ENCODE measurements at regions not wholly inside any gene's neighbourhood (a gene's known extent, or its start where the extent isn't known, plus 50 kb on each side); places are given as distances from the start of the nearest gene placed in this dataset.

GRCh38 chr9:82091610-82092009, 103.0 kb downstream of the SPATA31D1 start:
- peaks cover 1 to 6% (median 4%) of the 10 kb centered on the region in 7 donors for H3K9me3 Mint-ChIP-seq
- intact Hi-C loops (cut with micrococcal nuclease), result no loop called here
- no CpG with 5 or more reads among the region's 2 CpGs for WGBS (ENCODE audit: insufficient coverage)
- Histone ChIP-seq H4K20me1 (ENCODE audit: insufficient read depth, low read length) (no peaks in the 10 kb centered on the region), H3K27me3 (ENCODE audit: control insufficient read depth in 2 of 2, insufficient read depth in 2 of 2, low read length in 2 of 2) (no peaks in the 10 kb centered on the region), H3K4me3 (replicated peaks in 1 of 3; ENCODE audit: low read depth in 2 of 3, low read length in 3 of 3) (no peak overlapping the region), H3K9me3 (replicated peaks in 1 of 2; ENCODE audit: control insufficient read depth in 1 of 2, insufficient read depth in 1 of 2, low read length in 2 of 2) (no peaks in the 10 kb centered on the region), H3K79me2 (ENCODE audit: insufficient read depth, low read length) (no peaks in the 10 kb centered on the region), H3K36me3 (replicated peaks in 1 of 2; ENCODE audit: control insufficient read depth in 1 of 2, insufficient read depth in 2 of 2, low read length in 2 of 2) (no peaks in the 10 kb centered on the region), H3K9ac (ENCODE audit: insufficient read depth, low read length, poor library complexity, severe bottlenecking) (no peak overlapping the region), H3K4me1 (ENCODE audit: control insufficient read depth in 1 of 2, insufficient read depth in 2 of 2, low read length in 2 of 2) (no peaks in the 10 kb centered on the region), H3K27ac (ENCODE audit: low read depth in 1 of 2, low read length in 2 of 2) (no peak overlapping the region), H2AFZ (ENCODE audit: insufficient read depth, low read depth, low read length, poor library complexity, severe bottlenecking) (no peak overlapping the region), H3K4me2 (replicated peaks; ENCODE audit: extremely low read depth, low read length, poor library complexity, severe bottlenecking) (no peak overlapping the region)
- DNase-seq, result no peak
- no peak overlapping the region for H3K4me3 Mint-ChIP-seq
- no peaks in the 10 kb centered on the region for H3K36me3 Mint-ChIP-seq
- peaks cover 0 to 3% (median 0%) of the 10 kb centered on the region in 3 donors for H3K27me3 Mint-ChIP-seq (ENCODE audit: low read depth in 3 of 3)
- no peaks in the 10 kb centered on the region for H3K4me1 Mint-ChIP-seq
- no peak overlapping the region for H3K27ac Mint-ChIP-seq
- TF ChIP-seq, protein P1, sequence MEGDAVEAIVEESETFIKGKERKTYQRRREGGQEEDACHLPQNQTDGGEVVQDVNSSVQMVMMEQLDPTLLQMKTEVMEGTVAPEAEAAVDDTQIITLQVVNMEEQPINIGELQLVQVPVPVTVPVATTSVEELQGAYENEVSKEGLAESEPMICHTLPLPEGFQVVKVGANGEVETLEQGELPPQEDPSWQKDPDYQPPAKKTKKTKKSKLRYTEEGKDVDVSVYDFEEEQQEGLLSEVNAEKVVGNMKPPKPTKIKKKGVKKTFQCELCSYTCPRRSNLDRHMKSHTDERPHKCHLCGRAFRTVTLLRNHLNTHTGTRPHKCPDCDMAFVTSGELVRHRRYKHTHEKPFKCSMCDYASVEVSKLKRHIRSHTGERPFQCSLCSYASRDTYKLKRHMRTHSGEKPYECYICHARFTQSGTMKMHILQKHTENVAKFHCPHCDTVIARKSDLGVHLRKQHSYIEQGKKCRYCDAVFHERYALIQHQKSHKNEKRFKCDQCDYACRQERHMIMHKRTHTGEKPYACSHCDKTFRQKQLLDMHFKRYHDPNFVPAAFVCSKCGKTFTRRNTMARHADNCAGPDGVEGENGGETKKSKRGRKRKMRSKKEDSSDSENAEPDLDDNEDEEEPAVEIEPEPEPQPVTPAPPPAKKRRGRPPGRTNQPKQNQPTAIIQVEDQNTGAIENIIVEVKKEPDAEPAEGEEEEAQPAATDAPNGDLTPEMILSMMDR (IDR thresholded peaks at IDR 0.05), result no peak

DNA sequence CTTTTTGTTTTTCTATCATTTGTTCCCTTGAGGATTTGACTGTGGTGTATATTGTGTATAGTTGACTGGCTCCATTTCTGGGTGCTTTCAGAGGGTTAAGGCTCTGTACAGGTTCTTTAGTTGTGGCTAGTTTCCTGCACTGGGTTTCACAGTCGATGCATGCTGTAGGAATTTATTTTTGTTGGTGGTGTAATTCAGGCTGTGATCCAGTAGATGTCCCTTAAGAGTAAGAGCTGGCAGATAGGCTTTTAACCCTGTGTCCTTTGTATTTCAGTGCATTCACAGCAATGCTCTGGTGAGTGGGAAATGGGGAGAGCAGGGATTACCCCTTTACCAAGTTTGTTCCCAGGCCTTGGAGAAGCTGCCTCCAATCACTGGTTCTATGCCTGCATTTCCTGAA, 112.9 kb downstream of the SPATA31D1 start:
- Mint-ChIP-seq H3K9me3 (peaks cover 8 to 33% (median 22%) of the 10 kb centered on the region in 7 donors), H3K4me3 (no peak overlapping the region), H3K27me3 (ENCODE audit: low read depth in 3 of 3) (peaks cover 0 to 2% (median 1%) of the 10 kb centered on the region in 3 donors), H3K4me1 (no peaks in the 10 kb centered on the region), H3K27ac (no peak overlapping the region), H3K36me3 (no peaks in the 10 kb centered on the region)
- H3K4me2 ChIP-seq (replicated peaks; ENCODE audit: extremely low read depth, low read length, poor library complexity, severe bottlenecking), result no peak overlapping the region
- 75% methylated on average over 1 of the region's 1 CpG for WGBS (ENCODE audit: insufficient coverage)
- H3K9ac ChIP-seq (ENCODE audit: insufficient read depth, low read length, poor library complexity, severe bottlenecking), result no peak overlapping the region
- no peak overlapping the region for H3K4me3 ChIP-seq (replicated peaks in 1 of 3; ENCODE audit: low read depth in 2 of 3, low read length in 3 of 3)
- H3K27ac ChIP-seq (ENCODE audit: low read depth in 1 of 2, low read length in 2 of 2), result no peak overlapping the region
- H3K9me3 ChIP-seq (replicated peaks in 1 of 2; ENCODE audit: control insufficient read depth in 1 of 2, insufficient read depth in 1 of 2, low read length in 2 of 2), result peaks cover 18 to 22% of the 10 kb centered on the region in 2 donors
- H3K36me3 ChIP-seq (replicated peaks in 1 of 2; ENCODE audit: control insufficient read depth in 1 of 2, insufficient read depth in 2 of 2, low read length in 2 of 2), result no peaks in the 10 kb centered on the region
- DNase-seq, result no peak
- no peak overlapping the region for H2AFZ ChIP-seq (ENCODE audit: insufficient read depth, low read depth, low read length, poor library complexity, severe bottlenecking)
- intact Hi-C loops (cut with micrococcal nuclease), result no loop called here
- no peaks in the 10 kb centered on the region for H4K20me1 ChIP-seq (ENCODE audit: insufficient read depth, low read length)
- no peaks in the 10 kb centered on the region for H3K4me1 ChIP-seq (ENCODE audit: control insufficient read depth in 1 of 2, insufficient read depth in 2 of 2, low read length in 2 of 2)
- TF ChIP-seq, protein P1 (IDR thresholded peaks at IDR 0.05), result no peak
- H3K27me3 ChIP-seq (ENCODE audit: control insufficient read depth in 2 of 2, insufficient read depth in 2 of 2, low read length in 2 of 2), result no peaks in the 10 kb centered on the region
- H3K79me2 ChIP-seq (ENCODE audit: insufficient read depth, low read length), result no peaks in the 10 kb centered on the region

Measured in CD14-positive monocyte (primary cell).